ENCODE measurements at regions not wholly inside any gene's neighbourhood (a gene's known extent, or its start where the extent isn't known, plus 50 kb on each side); places are given as distances from the start of the nearest gene placed in this dataset.
A peak's percentile ranks its signal among the peaks of the same experiment; 100 is the strongest.

DNA sequence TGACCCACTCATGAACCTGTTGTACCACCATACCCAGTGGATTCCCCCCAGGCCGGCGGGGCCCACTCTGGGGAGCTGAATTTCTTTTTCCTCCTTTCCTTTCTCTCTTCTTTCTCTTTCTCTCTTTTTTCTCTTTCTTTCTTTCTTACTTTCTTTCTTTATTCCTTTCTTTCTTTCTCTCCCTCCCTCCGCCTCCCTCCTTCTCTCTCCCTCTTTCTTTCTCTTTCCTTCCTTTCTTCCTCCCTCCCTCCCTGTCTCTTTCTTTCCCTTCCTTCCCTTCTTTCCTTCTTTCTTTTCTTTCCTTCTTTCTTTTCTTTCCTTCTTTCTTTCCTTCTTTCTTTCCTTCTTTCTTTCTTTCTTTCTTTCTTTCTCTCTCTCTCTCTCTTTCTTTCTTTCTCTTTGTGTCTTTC is 327.7 kb downstream of the ZNF536 start:
- H3K4me2 ChIP-seq: no peak overlapping the region
- 3% methylated on average over 3 of the region's 3 CpGs for WGBS (ENCODE audit: missing lambda C conversion rate)
- H3K4me3 ChIP-seq: no peak overlapping the region
- no peak overlapping the region for H3K27ac ChIP-seq
- TF ChIP-seq, protein P1, sequence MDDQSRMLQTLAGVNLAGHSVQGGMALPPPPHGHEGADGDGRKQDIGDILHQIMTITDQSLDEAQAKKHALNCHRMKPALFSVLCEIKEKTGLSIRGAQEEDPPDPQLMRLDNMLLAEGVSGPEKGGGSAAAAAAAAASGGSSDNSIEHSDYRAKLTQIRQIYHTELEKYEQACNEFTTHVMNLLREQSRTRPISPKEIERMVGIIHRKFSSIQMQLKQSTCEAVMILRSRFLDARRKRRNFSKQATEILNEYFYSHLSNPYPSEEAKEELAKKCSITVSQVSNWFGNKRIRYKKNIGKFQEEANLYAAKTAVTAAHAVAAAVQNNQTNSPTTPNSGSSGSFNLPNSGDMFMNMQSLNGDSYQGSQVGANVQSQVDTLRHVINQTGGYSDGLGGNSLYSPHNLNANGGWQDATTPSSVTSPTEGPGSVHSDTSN (IDR thresholded peaks at IDR 0.05): no peak
- ChIA-PET CTCF (interaction anchor here (7.9 kb wide), 1 partner anchor 17 kb away, joined by 75 read pairs; no protein-coding TSS in a partner anchor), POLR2A (no interaction called here)
- H3K4me1 ChIP-seq: no peaks in the 10 kb centered on the region
- DNase-seq (ENCODE audit: low read depth in 1 of 2, low spot score in 1 of 2) (no peak), ATAC-seq (no peak), FAIRE-seq (no peak)
- H3K9me3 ChIP-seq: no peaks in the 10 kb centered on the region

DNA sequence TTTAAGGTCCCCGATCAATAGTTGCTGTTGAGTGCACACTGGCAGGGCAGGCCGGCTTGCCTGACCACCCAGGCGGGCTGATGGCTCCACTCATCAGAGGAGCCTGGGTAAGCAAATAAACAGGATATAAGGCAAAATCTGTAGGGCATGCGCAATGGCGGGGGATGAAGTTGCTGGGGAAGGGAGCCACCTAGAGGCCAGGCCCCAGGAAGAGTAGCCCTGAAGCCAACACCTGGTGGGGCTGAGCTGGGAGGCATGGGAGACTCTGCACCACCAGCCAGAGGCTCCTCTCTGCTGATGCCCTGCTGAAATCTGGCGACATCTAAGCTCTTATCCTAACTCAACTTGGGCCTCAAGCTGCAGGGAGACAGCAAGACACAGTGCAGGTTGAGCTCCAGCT is 324.3 kb downstream of the ZNF536 start:
- Histone ChIP-seq H3K27ac (no peak overlapping the region), H3K4me1 (no peaks in the 10 kb centered on the region), H3K4me3 (no peak overlapping the region), H3K4me2 (peak overlapping the region; percentile 12; the same call in 1 of the 3 replicates), H3K9me3 (no peaks in the 10 kb centered on the region)
- ChIA-PET POLR2A (no interaction called here), CTCF (interaction anchor here (0.9 to 7.9 kb wide), 6 partner anchors 9 to 1528 kb away, joined by 3 to 75 read pairs (median 5); no protein-coding TSS in a partner anchor)
- 33% methylated on average over 6 of the region's 6 CpGs for WGBS (ENCODE audit: missing lambda C conversion rate)
- DNase-seq (ENCODE audit: low read depth in 1 of 2, low spot score in 1 of 2): peak; percentile 78 to 87
- TF ChIP-seq ZFP36 (IDR thresholded peaks at IDR 0.05; ENCODE audit: borderline replicate concordance, partially characterized antibody): no peak
- TF ChIP-seq HOXA7 (CRISPR knock-in tag; IDR thresholded peaks at IDR 0.05): no peak
- TF ChIP-seq SREBF2 (IDR thresholded peaks at IDR 0.05): no peak
- TF ChIP-seq, protein P2, sequence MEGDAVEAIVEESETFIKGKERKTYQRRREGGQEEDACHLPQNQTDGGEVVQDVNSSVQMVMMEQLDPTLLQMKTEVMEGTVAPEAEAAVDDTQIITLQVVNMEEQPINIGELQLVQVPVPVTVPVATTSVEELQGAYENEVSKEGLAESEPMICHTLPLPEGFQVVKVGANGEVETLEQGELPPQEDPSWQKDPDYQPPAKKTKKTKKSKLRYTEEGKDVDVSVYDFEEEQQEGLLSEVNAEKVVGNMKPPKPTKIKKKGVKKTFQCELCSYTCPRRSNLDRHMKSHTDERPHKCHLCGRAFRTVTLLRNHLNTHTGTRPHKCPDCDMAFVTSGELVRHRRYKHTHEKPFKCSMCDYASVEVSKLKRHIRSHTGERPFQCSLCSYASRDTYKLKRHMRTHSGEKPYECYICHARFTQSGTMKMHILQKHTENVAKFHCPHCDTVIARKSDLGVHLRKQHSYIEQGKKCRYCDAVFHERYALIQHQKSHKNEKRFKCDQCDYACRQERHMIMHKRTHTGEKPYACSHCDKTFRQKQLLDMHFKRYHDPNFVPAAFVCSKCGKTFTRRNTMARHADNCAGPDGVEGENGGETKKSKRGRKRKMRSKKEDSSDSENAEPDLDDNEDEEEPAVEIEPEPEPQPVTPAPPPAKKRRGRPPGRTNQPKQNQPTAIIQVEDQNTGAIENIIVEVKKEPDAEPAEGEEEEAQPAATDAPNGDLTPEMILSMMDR (IDR thresholded peaks at IDR 0.05): peak; percentile 37
- peak in 1 of 2 experiments; percentile 21; a peak in 1 of 5 replicates for TF ChIP-seq RAD21 (conservative IDR thresholded peaks at IDR 0.05 in 1 of 2, IDR thresholded peaks at IDR 0.05 in 1 of 2)
- TF ChIP-seq MAFK (IDR thresholded peaks at IDR 0.05; ENCODE audit: partially characterized antibody): no peak
- TF ChIP-seq JUN (IDR thresholded peaks at IDR 0.05): no peak
- peak; percentile 55 to 94; a peak in 5 of 6 replicates for ATAC-seq
- no peak for FAIRE-seq

DNA sequence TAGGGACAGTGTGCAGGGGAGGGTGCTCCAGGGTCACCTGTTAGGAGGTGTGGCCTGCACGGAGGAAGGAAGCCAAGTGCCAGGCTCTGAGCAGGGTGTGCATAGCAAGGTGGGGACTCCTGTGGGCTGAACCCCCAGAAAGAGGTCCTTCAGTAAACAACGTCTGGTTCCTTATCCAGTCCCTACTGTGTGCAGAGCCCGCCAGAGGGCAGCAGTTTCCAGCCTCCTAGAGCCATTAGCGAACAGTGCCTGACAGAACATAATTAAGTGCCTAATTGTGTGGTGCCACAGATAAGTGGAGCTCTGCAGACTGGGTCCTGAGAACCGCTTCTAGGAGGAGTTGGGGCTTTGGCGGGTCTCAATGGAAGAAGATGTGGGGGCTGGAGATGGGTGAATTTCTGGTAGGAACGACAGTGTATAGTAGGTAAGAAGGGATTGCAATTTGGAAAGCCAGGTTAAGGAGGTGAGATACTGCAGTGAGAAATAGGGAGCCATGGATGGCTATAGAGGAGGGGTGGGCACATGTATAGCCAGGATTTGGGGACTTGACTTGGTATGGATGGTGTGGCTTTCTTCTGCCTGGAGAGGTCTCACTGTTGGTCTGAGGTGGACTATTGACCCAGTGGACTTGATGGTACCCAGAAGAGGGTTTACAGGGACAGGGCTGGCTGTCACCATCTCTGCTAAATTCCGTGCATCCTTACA is 323.1 kb downstream of the ZNF536 start:
- no peak overlapping the region for H3K27ac ChIP-seq
- ATAC-seq: peak in 1 of 2 experiments; percentile 45; a peak in 3 of 6 replicates
- POLR2A ChIA-PET: no interaction called here
- CTCF ChIA-PET: interaction anchor here (0.6 to 7.9 kb wide), 6 partner anchors 13 to 1529 kb away, joined by 3 to 75 read pairs (median 6); no protein-coding TSS in a partner anchor
- FAIRE-seq: no peak
- no peak for DNase-seq (ENCODE audit: low read depth in 1 of 2, low spot score in 1 of 2)
- WGBS (ENCODE audit: missing lambda C conversion rate): 22% methylated on average over 8 of the region's 8 CpGs
- TF ChIP-seq FOXS1 (CRISPR knock-in tag; IDR thresholded peaks at IDR 0.05) (no peak), RAD21 (conservative IDR thresholded peaks at IDR 0.05 in 1 of 2, IDR thresholded peaks at IDR 0.05 in 1 of 2) (peak; percentile 14 to 22; a peak in 2 of 5 replicates), SMC3 (IDR thresholded peaks at IDR 0.05) (0 out of 3 replicates have a peak, but pooled peaks have one; percentile 18)
- TF ChIP-seq, protein P2 (IDR thresholded peaks at IDR 0.05): peak; percentile 18; the same call in 1 of the 3 replicates
- TF ChIP-seq, protein P1 (IDR thresholded peaks at IDR 0.05): no peak
- H3K4me3 ChIP-seq: no peak overlapping the region
- no peaks in the 10 kb centered on the region for H3K4me1 ChIP-seq
- H3K9me3 ChIP-seq: no peaks in the 10 kb centered on the region
- no peak overlapping the region for H3K4me2 ChIP-seq
